ENCODE measurements at regions not wholly inside any gene's neighbourhood (a gene's known extent, or its start where the extent isn't known, plus 50 kb on each side); places are given as distances from the start of the nearest gene placed in this dataset.

GRCh38 chr20:11195899-11196558 is 522.2 kb upstream of the JAG1 start:
- DNase-seq (peak; percentile 19), ATAC-seq (peak; percentile 42 to 78)
- intact Hi-C loops (cut with DNase I) = loop anchor here in 1 of 2 donors (10.0 kb wide), 1 partner anchor 131 kb away; no protein-coding TSS in a partner anchor

- no peak for ATAC-seq
- DNase-seq = no peak
- intact Hi-C loops (cut with DNase I) = loop anchor here in 1 of 2 donors (10.0 kb wide), 1 partner anchor 133 kb away; no protein-coding TSS in a partner anchor
These were observed 524.1 kb upstream of the JAG1 start for GRCh38 chr20:11197851-11198250.

- no peak for DNase-seq
- intact Hi-C loops (cut with DNase I) = no loop called here
- ATAC-seq = no peak
These were observed 526.6 kb upstream of the JAG1 start for GRCh38 chr20:11200423-11200822.

GRCh38 chr20:11204926-11205768 is 531.3 kb upstream of the JAG1 start:
- intact Hi-C loops (cut with DNase I) = loop anchor here in 1 of 2 donors (2.0 kb wide), 2 partner anchors 530 to 652 kb away; no protein-coding TSS in a partner anchor
- DNase-seq (peak; percentile 69), ATAC-seq (peak; percentile 86 to 92)

GRCh38 chr20:11205769-11206362 is 532.1 kb upstream of the JAG1 start:
- ATAC-seq (peak in 1 of 2 donors; percentile 57), DNase-seq (no peak)
- intact Hi-C loops (cut with DNase I) = loop anchor here in 1 of 2 donors (2.0 kb wide), 2 partner anchors 531 to 653 kb away; no protein-coding TSS in a partner anchor

GRCh38 chr20:11207749-11208502 is 534.1 kb upstream of the JAG1 start:
- ATAC-seq = peak in 1 of 2 donors; percentile 64
- intact Hi-C loops (cut with DNase I) = no loop called here
- no peak for DNase-seq

- no peak for ATAC-seq
- intact Hi-C loops (cut with DNase I) = no loop called here
- no peak for DNase-seq
These were observed 536.8 kb upstream of the JAG1 start for GRCh38 chr20:11210611-11211010.

- intact Hi-C loops (cut with DNase I) = no loop called here
- ATAC-seq (no peak), DNase-seq (no peak)
These were observed 538.5 kb upstream of the JAG1 start for GRCh38 chr20:11212272-11212671.

- ATAC-seq = no peak
- intact Hi-C loops (cut with DNase I) = no loop called here
- DNase-seq = no peak
These were observed 539.1 kb upstream of the JAG1 start for GRCh38 chr20:11212902-11213301.

GRCh38 chr20:11214256-11214840 is 540.5 kb upstream of the JAG1 start:
- no peak for ATAC-seq
- no peak for DNase-seq
- intact Hi-C loops (cut with DNase I) = no loop called here

GRCh38 chr20:11216451-11217314 is 542.9 kb upstream of the JAG1 start:
- DNase-seq (peak; percentile 34), ATAC-seq (peak; percentile 39 to 79)
- intact Hi-C loops (cut with DNase I) = no loop called here

GRCh38 chr20:11217326-11218172 is 543.8 kb upstream of the JAG1 start:
- intact Hi-C loops (cut with DNase I) = no loop called here
- DNase-seq (no peak), ATAC-seq (peak in 1 of 2 donors; percentile 21)

- DNase-seq = no peak
- no peak for ATAC-seq
- intact Hi-C loops (cut with DNase I) = no loop called here
These were observed 544.4 kb upstream of the JAG1 start for GRCh38 chr20:11218173-11218680.

GRCh38 chr20:11219192-11219591 is 545.4 kb upstream of the JAG1 start:
- ATAC-seq = no peak
- intact Hi-C loops (cut with DNase I) = no loop called here
- DNase-seq = no peak

GRCh38 chr20:11221046-11221445 is 547.2 kb upstream of the JAG1 start:
- intact Hi-C loops (cut with DNase I) = loop anchor here in 1 of 2 donors (5.0 kb wide), 1 partner anchor 36 kb away; no protein-coding TSS in a partner anchor
- ATAC-seq (peak in 1 of 2 donors; percentile 13), DNase-seq (no peak)

- intact Hi-C loops (cut with DNase I) = loop anchor here in 1 of 2 donors (5.0 kb wide), 1 partner anchor 35 kb away; no protein-coding TSS in a partner anchor
- no peak for DNase-seq
- no peak for ATAC-seq
These were observed 548.4 kb upstream of the JAG1 start for GRCh38 chr20:11222243-11222642.

GRCh38 chr20:11227602-11228001 is 553.8 kb upstream of the JAG1 start:
- intact Hi-C loops (cut with DNase I) = no loop called here

More at GRCh38 chr20:11227602-11228001, 553.8 kb upstream of the JAG1 start:
- ATAC-seq (no peak), DNase-seq (no peak)

Measured in left cardiac atrium (tissue), 4 donors.